Natural killer cell (primary cell): ENCODE measurements at regions not wholly inside any gene's neighbourhood (a gene's known extent, or its start where the extent isn't known, plus 50 kb on each side); places are given as distances from the start of the nearest gene placed in this dataset.
"Not testable (repeated sequence)": the region's sequence is repeated elsewhere in the genome, so short reads cannot be mapped to it uniquely, and the experiment has no call there.

Experiments
- ATAC-seq, 3 donors: fragments of 150-1000 bp in 2 of 3; fragments of 200-7000 bp in 1 of 3; cut with Tn5 transposase; 1 replicate in 1 of 3; 2 replicates in 2 of 3; pipeline ENCODE4 v1.10.0; 2021; ENCODE audit warnings: mild to moderate bottlenecking in 2 of 3, moderate library complexity in 2 of 3
- DNase-seq, 2 donors: peaks; one replicate each; pipeline versions ENCODE4 v3.0.0 to v3.0.0-alpha.2; 2013 to 2021; ENCODE audit warnings: mixed read lengths in 1 of 2
- H3K27ac ChIP-seq: one replicate; pipeline ENCODE4 v1.5.1; 2013; ENCODE audit warnings: mild to moderate bottlenecking, low read length
- H3K27me3 ChIP-seq: one replicate; pipeline ENCODE4 v1.6.1; 2013; ENCODE audit warnings: low read length; ENCODE audit not compliant: control insufficient read depth, insufficient read depth
- H3K36me3 ChIP-seq: one replicate; pipeline ENCODE4 v1.6.1; 2013; ENCODE audit warnings: low read length; ENCODE audit not compliant: control insufficient read depth, insufficient read depth
- H3K4me1 ChIP-seq: one replicate; pipeline ENCODE4 v1.6.1; 2013; ENCODE audit warnings: low read length; ENCODE audit not compliant: control insufficient read depth, insufficient read depth
- H3K4me3 ChIP-seq: one replicate; pipeline ENCODE4 v1.5.1; 2013; ENCODE audit warnings: low read length
- H3K9me3 ChIP-seq: one replicate; pipeline ENCODE4 v1.6.1; 2013; ENCODE audit warnings: low read length; ENCODE audit not compliant: control insufficient read depth, insufficient read depth
- H3K27ac Mint-ChIP-seq, 2 donors: one replicate each; pipeline ENCODE4 v1.8.0; 2022; ENCODE audit warnings: mild to moderate bottlenecking in 2 of 2, mixed read lengths in 2 of 2, moderate library complexity in 1 of 2
- H3K27me3 Mint-ChIP-seq, 2 donors: one replicate each; pipeline ENCODE4 v1.8.0; 2022; ENCODE audit warnings: low read depth in 2 of 2, mixed read lengths in 2 of 2
- H3K36me3 Mint-ChIP-seq: one replicate; pipeline ENCODE4 v1.8.0; 2022; ENCODE audit warnings: mixed read lengths
- H3K4me1 Mint-ChIP-seq, 2 donors: one replicate each; pipeline ENCODE4 v1.8.0; 2022; ENCODE audit warnings: mixed read lengths in 2 of 2
- H3K4me3 Mint-ChIP-seq: one replicate; pipeline ENCODE4 v1.8.0; 2022; ENCODE audit warnings: mild to moderate bottlenecking, moderate library complexity, mixed read lengths
- H3K9me3 Mint-ChIP-seq, 2 donors: one replicate each; pipeline ENCODE4 v1.8.0; 2022; ENCODE audit warnings: mixed read lengths in 2 of 2
- WGBS: methylation state at CpG from one replicate; pipeline ENCODE4 v1.1.7; 2013; ENCODE audit warnings: missing lambda C conversion rate; ENCODE audit not compliant: insufficient coverage; 5-methylcytosine and 5-hydroxymethylcytosine counted together
- intact Hi-C: fragments of 100-400 bp; cut with micrococcal nuclease; formaldehyde crosslinking; loops from one replicate; pipeline ENCODE4 v1.14.2; 2022
- TF ChIP-seq, protein P1 (sequence below): fragments of 200-600 bp; IDR thresholded peaks from one replicate; pipeline ENCODE4 v1.8.0; 2022; ENCODE audit warnings: antibody characterized with exemption

GRCh38 chr16:76866994-76867393, 324.0 kb upstream of the MON1B start:
- Histone ChIP-seq H3K36me3 (no peaks in the 10 kb centered on the region), H3K9me3 (no peaks in the 10 kb centered on the region), H3K27me3 (no peaks in the 10 kb centered on the region), H3K27ac (no peak overlapping the region), H3K4me1 (no peaks in the 10 kb centered on the region), H3K4me3 (no peak overlapping the region)
- peaks cover 11% of the 10 kb centered on the region in 2 donors for H3K9me3 Mint-ChIP-seq
- no peak overlapping the region for H3K4me3 Mint-ChIP-seq
- no peak overlapping the region for H3K27ac Mint-ChIP-seq
- H3K4me1 Mint-ChIP-seq: no peaks in the 10 kb centered on the region
- intact Hi-C loops: no loop called here
- H3K36me3 Mint-ChIP-seq: no peaks in the 10 kb centered on the region
- TF ChIP-seq, protein P1, sequence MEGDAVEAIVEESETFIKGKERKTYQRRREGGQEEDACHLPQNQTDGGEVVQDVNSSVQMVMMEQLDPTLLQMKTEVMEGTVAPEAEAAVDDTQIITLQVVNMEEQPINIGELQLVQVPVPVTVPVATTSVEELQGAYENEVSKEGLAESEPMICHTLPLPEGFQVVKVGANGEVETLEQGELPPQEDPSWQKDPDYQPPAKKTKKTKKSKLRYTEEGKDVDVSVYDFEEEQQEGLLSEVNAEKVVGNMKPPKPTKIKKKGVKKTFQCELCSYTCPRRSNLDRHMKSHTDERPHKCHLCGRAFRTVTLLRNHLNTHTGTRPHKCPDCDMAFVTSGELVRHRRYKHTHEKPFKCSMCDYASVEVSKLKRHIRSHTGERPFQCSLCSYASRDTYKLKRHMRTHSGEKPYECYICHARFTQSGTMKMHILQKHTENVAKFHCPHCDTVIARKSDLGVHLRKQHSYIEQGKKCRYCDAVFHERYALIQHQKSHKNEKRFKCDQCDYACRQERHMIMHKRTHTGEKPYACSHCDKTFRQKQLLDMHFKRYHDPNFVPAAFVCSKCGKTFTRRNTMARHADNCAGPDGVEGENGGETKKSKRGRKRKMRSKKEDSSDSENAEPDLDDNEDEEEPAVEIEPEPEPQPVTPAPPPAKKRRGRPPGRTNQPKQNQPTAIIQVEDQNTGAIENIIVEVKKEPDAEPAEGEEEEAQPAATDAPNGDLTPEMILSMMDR: no peak
- no peak for DNase-seq
- no peak for ATAC-seq
- WGBS: 73% methylated on average over 1 of the region's 1 CpG
- no peaks in the 10 kb centered on the region for H3K27me3 Mint-ChIP-seq

GRCh38 chr16:76875898-76876297, 315.1 kb upstream of the MON1B start:
- 0% methylated on average over 1 of the region's 1 CpG for WGBS
- H3K4me1 ChIP-seq: no peaks in the 10 kb centered on the region
- TF ChIP-seq, protein P1: no peak
- H3K27ac ChIP-seq: no peak overlapping the region
- intact Hi-C loops: no loop called here
- H3K4me1 Mint-ChIP-seq: no peaks in the 10 kb centered on the region
- H3K4me3 Mint-ChIP-seq: no peak overlapping the region
- H3K4me3 ChIP-seq: no peak overlapping the region
- H3K9me3 Mint-ChIP-seq: peaks cover 3 to 5% of the 10 kb centered on the region in 2 donors
- no peaks in the 10 kb centered on the region for H3K9me3 ChIP-seq
- H3K27ac Mint-ChIP-seq: no peak overlapping the region
- no peaks in the 10 kb centered on the region for H3K36me3 ChIP-seq
- H3K36me3 Mint-ChIP-seq: no peaks in the 10 kb centered on the region
- no peaks in the 10 kb centered on the region for H3K27me3 ChIP-seq
- no peak for DNase-seq
- no peaks in the 10 kb centered on the region for H3K27me3 Mint-ChIP-seq
- no peak for ATAC-seq

- no peak for DNase-seq
- H3K36me3 Mint-ChIP-seq: no peaks in the 10 kb centered on the region
- Histone ChIP-seq H3K4me3 (no peak overlapping the region), H3K27me3 (no peaks in the 10 kb centered on the region), H3K4me1 (no peaks in the 10 kb centered on the region), H3K36me3 (no peaks in the 10 kb centered on the region), H3K9me3 (no peaks in the 10 kb centered on the region), H3K27ac (no peak overlapping the region)
- no peak overlapping the region for H3K27ac Mint-ChIP-seq
- intact Hi-C loops: no loop called here
- TF ChIP-seq, protein P1: no peak
- H3K4me3 Mint-ChIP-seq: no peak overlapping the region
- ATAC-seq: no peak
- 91% methylated on average over 3 of the region's 4 CpGs for WGBS
- H3K4me1 Mint-ChIP-seq: no peaks in the 10 kb centered on the region
- H3K27me3 Mint-ChIP-seq: no peaks in the 10 kb centered on the region
- peaks cover 2 to 3% of the 10 kb centered on the region in 2 donors for H3K9me3 Mint-ChIP-seq
Observed at GRCh38 chr16:76879420-76879819, 311.6 kb upstream of the MON1B start.

- ATAC-seq, H3K4me3 ChIP-seq, H3K4me3 Mint-ChIP-seq, H3K9me3 Mint-ChIP-seq, intact Hi-C loops, H3K4me1 ChIP-seq, H3K27me3 ChIP-seq, H3K9me3 ChIP-seq, H3K27ac Mint-ChIP-seq, H3K27ac ChIP-seq, H3K36me3 ChIP-seq, H3K4me1 Mint-ChIP-seq, H3K36me3 Mint-ChIP-seq, DNase-seq, H3K27me3 Mint-ChIP-seq: not testable (repeated sequence)
- 75% methylated on average over 3 of the region's 5 CpGs for WGBS
Observed at GRCh38 chr16:76880523-76880922, 310.5 kb upstream of the MON1B start.
